ENCODE measurements at regions not wholly inside any gene's neighbourhood (a gene's known extent, or its start where the extent isn't known, plus 50 kb on each side); places are given as distances from the start of the nearest gene placed in this dataset.

- DNase-seq (ENCODE audit: low read depth): no peak
Observed at GRCh38 chr13:72109863-72110262, 242.9 kb upstream of the DACH1 start.

- peak; percentile 27 for DNase-seq (ENCODE audit: low read depth)
Observed at GRCh38 chr13:72104656-72105180, 237.7 kb upstream of the DACH1 start.

GRCh38 chr13:72101768-72102400, 234.9 kb upstream of the DACH1 start:
- DNase-seq (ENCODE audit: low read depth): no peak

DNA sequence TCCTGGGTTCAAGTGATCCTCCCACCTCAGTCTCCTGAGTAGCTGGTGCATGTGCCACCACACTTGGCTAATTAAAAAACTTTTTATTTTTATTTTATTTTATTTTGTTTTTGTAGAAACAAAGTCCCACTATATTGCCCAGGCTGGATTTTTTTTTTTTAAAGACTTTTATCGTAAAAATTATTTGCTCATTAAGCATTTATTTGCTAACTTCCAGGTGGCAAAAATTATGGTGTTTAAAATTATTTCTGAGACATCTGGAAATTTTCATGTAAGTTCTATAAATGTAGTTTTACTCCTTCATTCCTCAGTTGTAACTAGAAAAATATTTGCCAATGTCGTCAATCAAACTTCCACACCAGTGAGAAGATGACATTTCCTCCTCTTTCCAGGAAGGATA, 233.3 kb upstream of the DACH1 start:
- no peak for DNase-seq (ENCODE audit: low read depth)

- no peak for DNase-seq (ENCODE audit: low read depth)
Observed at GRCh38 chr13:72097568-72097967, 230.6 kb upstream of the DACH1 start.

- no peak for DNase-seq (ENCODE audit: low read depth)
Observed at GRCh38 chr13:72093262-72093661, 226.3 kb upstream of the DACH1 start.

- DNase-seq (ENCODE audit: low read depth): no peak
Observed at GRCh38 chr13:72074663-72075062, 207.7 kb upstream of the DACH1 start.

GRCh38 chr13:72072261-72072660, 205.3 kb upstream of the DACH1 start:
- DNase-seq (ENCODE audit: low read depth): no peak

- DNase-seq (ENCODE audit: low read depth): no peak
Observed at GRCh38 chr13:72071713-72072112, 204.7 kb upstream of the DACH1 start.

- DNase-seq (ENCODE audit: low read depth): no peak
Observed at GRCh38 chr13:72062566-72062965, 195.6 kb upstream of the DACH1 start.

GRCh38 chr13:72061613-72062012, 194.6 kb upstream of the DACH1 start:
- DNase-seq (ENCODE audit: low read depth): no peak

DNA sequence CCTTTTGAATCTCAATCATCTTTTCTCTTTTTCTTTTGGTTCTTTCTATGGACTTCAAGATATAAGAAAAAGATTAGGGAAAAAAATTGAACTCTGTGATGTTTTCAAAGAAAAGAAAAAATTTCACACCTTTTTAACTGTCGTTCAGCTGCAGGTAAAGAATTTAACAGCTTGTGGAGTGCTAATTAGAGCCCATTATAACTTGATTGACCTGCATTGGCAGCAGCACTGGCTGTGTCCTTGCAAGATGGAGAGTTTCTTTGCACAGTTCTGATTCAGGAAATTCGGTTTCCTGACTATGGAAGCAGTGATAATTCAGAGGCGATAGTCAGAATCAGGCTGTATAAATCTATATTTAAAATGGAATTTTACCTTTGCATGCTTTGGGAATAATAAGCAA, 183.2 kb upstream of the DACH1 start:
- DNase-seq (ENCODE audit: low read depth): no peak

DNA sequence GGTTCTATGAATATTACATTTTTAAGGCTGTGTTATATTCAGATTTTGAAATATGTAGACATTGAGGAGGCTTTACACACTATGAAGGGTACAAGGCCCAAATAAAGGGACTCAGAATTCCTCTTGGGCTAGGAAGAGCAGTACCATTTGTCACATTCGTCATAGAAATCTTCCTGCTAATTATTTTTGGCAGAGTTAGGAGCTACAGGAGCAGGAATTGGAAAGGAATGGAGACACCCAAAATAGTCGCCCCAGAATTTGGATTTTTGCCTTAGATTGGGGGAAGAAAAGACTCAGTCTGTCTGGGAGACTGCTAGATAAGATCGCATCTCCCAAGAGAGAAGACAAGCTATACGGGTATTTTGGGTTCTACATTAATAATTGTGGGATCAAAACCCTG, 176.4 kb upstream of the DACH1 start:
- DNase-seq (ENCODE audit: low read depth): no peak

- DNase-seq (ENCODE audit: low read depth): no peak
Observed at GRCh38 chr13:72041165-72041564, 174.2 kb upstream of the DACH1 start.

GRCh38 chr13:72039126-72039525, 172.1 kb upstream of the DACH1 start:
- DNase-seq (ENCODE audit: low read depth): no peak

- no peak for DNase-seq (ENCODE audit: low read depth)
Observed at GRCh38 chr13:72029981-72030380, 163.0 kb upstream of the DACH1 start.

GRCh38 chr13:72025836-72026235, 158.8 kb upstream of the DACH1 start:
- no peak for DNase-seq (ENCODE audit: low read depth)

- DNase-seq (ENCODE audit: low read depth): no peak
Observed at GRCh38 chr13:72023895-72024294, 156.9 kb upstream of the DACH1 start.

GRCh38 chr13:72005455-72005854, 138.5 kb upstream of the DACH1 start:
- DNase-seq (ENCODE audit: low read depth): no peak

DNA sequence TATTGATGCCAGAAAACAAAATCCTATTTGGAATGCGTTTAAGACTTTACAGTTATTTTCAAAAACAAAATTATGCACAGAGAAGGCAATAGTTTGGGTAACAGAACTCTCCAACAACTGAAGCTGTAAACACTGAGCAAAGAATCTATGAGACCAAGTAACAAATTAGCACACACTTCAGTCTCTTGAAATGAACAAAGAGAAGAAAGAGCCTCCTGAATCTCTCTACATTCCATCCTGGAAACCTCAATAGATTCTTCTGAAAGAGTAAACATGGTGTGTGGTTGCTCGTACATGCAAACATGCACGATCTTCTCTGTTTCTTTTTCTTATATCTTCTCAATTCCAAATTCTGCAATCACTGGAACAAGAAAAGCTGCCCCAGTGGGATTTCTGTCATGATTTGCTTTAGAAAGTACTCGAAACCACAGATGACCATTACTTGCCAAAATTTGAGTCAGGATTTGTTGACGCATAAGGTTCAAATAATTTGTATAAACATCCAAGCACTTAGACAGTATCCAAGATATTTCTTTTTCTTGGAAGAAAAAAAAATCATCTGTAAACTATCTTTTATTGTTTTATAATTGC, 137.9 kb upstream of the DACH1 start:
- DNase-seq (ENCODE audit: low read depth): peak; percentile 51

DNA sequence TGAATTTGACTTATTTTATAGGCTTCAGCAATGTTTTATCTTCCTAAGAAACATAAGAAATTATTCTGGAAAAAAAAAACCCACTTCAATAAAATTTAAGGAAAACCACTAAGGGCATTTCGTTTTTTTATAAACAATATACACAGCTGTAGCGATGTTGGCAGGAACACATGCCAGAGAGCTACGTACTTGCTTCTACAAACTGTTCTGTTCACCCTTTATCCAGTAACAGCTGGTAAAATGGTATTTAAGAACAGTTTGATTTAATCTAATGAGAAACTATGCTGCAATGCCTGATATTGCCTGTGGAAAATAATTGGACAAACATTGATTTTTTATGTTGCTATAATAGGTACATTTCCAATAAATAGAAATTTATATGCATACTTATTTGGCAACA, 137.2 kb upstream of the DACH1 start:
- no peak for DNase-seq (ENCODE audit: low read depth)

- no peak for DNase-seq (ENCODE audit: low read depth)
Observed at GRCh38 chr13:71998223-71998622, 131.2 kb upstream of the DACH1 start.

- no peak for DNase-seq (ENCODE audit: low read depth)
Observed at GRCh38 chr13:71979616-71980015, 112.6 kb upstream of the DACH1 start.

GRCh38 chr13:71977028-71977427, 110.0 kb upstream of the DACH1 start:
- no peak for DNase-seq (ENCODE audit: low read depth)
